ENCODE measurements at regions not wholly inside any gene's neighbourhood (a gene's known extent, or its start where the extent isn't known, plus 50 kb on each side); places are given as distances from the start of the nearest gene placed in this dataset.

DNA sequence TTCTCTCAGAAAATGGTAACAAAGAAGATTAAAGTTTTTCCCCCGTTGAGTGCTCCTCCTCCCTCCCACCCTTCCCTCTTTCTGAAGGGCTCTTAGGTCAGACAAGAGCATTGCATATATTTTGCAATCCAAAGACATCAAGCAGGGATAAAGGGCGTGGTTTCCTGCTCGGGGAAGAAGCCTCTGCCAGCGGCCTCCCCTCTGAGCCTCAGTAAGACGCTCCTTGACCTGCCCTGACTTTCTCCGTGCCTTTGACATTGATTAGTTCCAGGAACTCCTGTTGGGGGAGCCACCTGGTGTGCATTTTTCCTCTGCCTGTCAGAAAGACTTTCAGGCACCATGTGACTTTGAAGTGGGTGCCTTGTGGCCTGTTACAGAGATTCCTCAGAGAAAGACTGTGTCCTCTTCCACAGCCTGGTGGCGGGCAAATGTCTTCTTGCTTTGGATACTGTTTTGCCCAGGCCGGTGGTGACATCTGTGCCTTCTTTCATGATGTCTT is 87.2 kb upstream of the TBL1XR1 start:
- Mint-ChIP-seq H3K27me3 (ENCODE audit: unreplicated experiment) (no peaks in the 10 kb centered on the region), H3K27ac (ENCODE audit: unreplicated experiment) (no peak overlapping the region), H3K9me3 (ENCODE audit: low read depth, unreplicated experiment) (no peaks in the 10 kb centered on the region), H3K36me3 (ENCODE audit: insufficient read depth, unreplicated experiment) (peaks cover 4% of the 10 kb centered on the region), H3K4me1 (ENCODE audit: low read depth, unreplicated experiment) (peaks cover 32% of the 10 kb centered on the region), H3K4me3 (ENCODE audit: low read depth, unreplicated experiment) (no peak overlapping the region)
- peak; percentile 39 for DNase-seq
- intact Hi-C loops (cut with micrococcal nuclease; ENCODE audit: unreplicated experiment): no loop called here
- CTCF ChIA-PET: no interaction called here
- TF ChIP-seq, protein P1, sequence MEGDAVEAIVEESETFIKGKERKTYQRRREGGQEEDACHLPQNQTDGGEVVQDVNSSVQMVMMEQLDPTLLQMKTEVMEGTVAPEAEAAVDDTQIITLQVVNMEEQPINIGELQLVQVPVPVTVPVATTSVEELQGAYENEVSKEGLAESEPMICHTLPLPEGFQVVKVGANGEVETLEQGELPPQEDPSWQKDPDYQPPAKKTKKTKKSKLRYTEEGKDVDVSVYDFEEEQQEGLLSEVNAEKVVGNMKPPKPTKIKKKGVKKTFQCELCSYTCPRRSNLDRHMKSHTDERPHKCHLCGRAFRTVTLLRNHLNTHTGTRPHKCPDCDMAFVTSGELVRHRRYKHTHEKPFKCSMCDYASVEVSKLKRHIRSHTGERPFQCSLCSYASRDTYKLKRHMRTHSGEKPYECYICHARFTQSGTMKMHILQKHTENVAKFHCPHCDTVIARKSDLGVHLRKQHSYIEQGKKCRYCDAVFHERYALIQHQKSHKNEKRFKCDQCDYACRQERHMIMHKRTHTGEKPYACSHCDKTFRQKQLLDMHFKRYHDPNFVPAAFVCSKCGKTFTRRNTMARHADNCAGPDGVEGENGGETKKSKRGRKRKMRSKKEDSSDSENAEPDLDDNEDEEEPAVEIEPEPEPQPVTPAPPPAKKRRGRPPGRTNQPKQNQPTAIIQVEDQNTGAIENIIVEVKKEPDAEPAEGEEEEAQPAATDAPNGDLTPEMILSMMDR (IDR thresholded peaks at IDR 0.05; ENCODE audit: unreplicated experiment): no peak
- BruUV-seq (replicated peaks): no TSS peak

- no peak overlapping the region for H3K4me3 Mint-ChIP-seq (ENCODE audit: low read depth, unreplicated experiment)
- peaks cover 37% of the 10 kb centered on the region for H3K4me1 Mint-ChIP-seq (ENCODE audit: low read depth, unreplicated experiment)
- intact Hi-C loops (cut with micrococcal nuclease; ENCODE audit: unreplicated experiment): no loop called here
- peaks cover 2% of the 10 kb centered on the region for H3K9me3 Mint-ChIP-seq (ENCODE audit: low read depth, unreplicated experiment)
- H3K27ac Mint-ChIP-seq (ENCODE audit: unreplicated experiment): peak overlapping the region; percentile 69
- H3K36me3 Mint-ChIP-seq (ENCODE audit: insufficient read depth, unreplicated experiment): peaks cover 4% of the 10 kb centered on the region
- BruUV-seq (replicated peaks): no TSS peak
- DNase-seq: peak; percentile 16
- CTCF ChIA-PET: interaction anchor here (0.6 kb wide), 1 partner anchor 9 kb away, joined by 3 read pairs; no protein-coding TSS in a partner anchor
- H3K27me3 Mint-ChIP-seq (ENCODE audit: unreplicated experiment): no peaks in the 10 kb centered on the region
- TF ChIP-seq, protein P1 (IDR thresholded peaks at IDR 0.05; ENCODE audit: unreplicated experiment): no peak
Measured at GRCh38 chr3:177286034-177286433, 88.8 kb upstream of the TBL1XR1 start.

- BruUV-seq (replicated peaks): no TSS peak
- H3K4me1 Mint-ChIP-seq (ENCODE audit: low read depth, unreplicated experiment): peaks cover 37% of the 10 kb centered on the region
- H3K9me3 Mint-ChIP-seq (ENCODE audit: low read depth, unreplicated experiment): peaks cover 2% of the 10 kb centered on the region
- H3K4me3 Mint-ChIP-seq (ENCODE audit: low read depth, unreplicated experiment): no peak overlapping the region
- TF ChIP-seq, protein P1 (IDR thresholded peaks at IDR 0.05; ENCODE audit: unreplicated experiment): no peak
- CTCF ChIA-PET: no interaction called here
- H3K36me3 Mint-ChIP-seq (ENCODE audit: insufficient read depth, unreplicated experiment): peaks cover 4% of the 10 kb centered on the region
- H3K27me3 Mint-ChIP-seq (ENCODE audit: unreplicated experiment): no peaks in the 10 kb centered on the region
- DNase-seq: no peak
- intact Hi-C loops (cut with micrococcal nuclease; ENCODE audit: unreplicated experiment): no loop called here
- H3K27ac Mint-ChIP-seq (ENCODE audit: unreplicated experiment): no peak overlapping the region
Measured at GRCh38 chr3:177287231-177287630, 89.9 kb upstream of the TBL1XR1 start.

DNA sequence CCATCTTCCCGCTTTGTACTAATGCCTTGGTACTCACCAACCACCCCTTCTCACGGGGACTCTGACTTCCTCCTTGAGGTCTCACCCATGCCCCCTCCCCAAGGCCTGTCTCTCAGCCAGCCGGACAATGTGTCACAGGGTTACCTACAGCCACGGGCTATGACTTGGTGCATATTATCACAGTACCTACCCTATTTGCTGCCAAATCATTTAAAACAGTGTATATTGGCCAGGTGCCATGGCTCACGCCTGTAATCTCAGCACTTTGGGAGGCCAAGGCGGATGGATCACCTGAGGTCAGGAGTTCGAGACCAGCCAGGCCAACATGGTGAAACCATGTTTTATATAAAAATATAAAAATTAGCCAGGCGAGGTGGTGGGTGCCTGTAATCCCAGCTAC is 93.4 kb upstream of the TBL1XR1 start:
- TF ChIP-seq, protein P1 (IDR thresholded peaks at IDR 0.05; ENCODE audit: unreplicated experiment): no peak
- intact Hi-C loops (cut with micrococcal nuclease; ENCODE audit: unreplicated experiment): no loop called here
- H3K36me3 Mint-ChIP-seq (ENCODE audit: insufficient read depth, unreplicated experiment): peaks cover 13% of the 10 kb centered on the region
- peaks cover 2% of the 10 kb centered on the region for H3K9me3 Mint-ChIP-seq (ENCODE audit: low read depth, unreplicated experiment)
- no TSS peak for BruUV-seq (replicated peaks)
- H3K4me1 Mint-ChIP-seq (ENCODE audit: low read depth, unreplicated experiment): peaks cover 52% of the 10 kb centered on the region
- no peak overlapping the region for H3K4me3 Mint-ChIP-seq (ENCODE audit: low read depth, unreplicated experiment)
- no peak overlapping the region for H3K27ac Mint-ChIP-seq (ENCODE audit: unreplicated experiment)
- no peak for DNase-seq
- no peaks in the 10 kb centered on the region for H3K27me3 Mint-ChIP-seq (ENCODE audit: unreplicated experiment)
- CTCF ChIA-PET: no interaction called here

Data from Calu3 (cell line).